Cardiac muscle cell (in vitro differentiated cells and primary cell): ENCODE measurements at regions not wholly inside any gene's neighbourhood (a gene's known extent, or its start where the extent isn't known, plus 50 kb on each side); places are given as distances from the start of the nearest gene placed in this dataset.
A peak's percentile ranks its signal among the peaks of the same experiment; 100 is the strongest.

Experiments used
- DNase-seq, 2 donors: peaks; one replicate each; pipeline versions ENCODE4 v3.0.0 to v3.0.0-alpha.2; 2010 to 2017; ENCODE audit warnings: low read depth in 1 of 2, low spot score in 1 of 2
- H3K27ac ChIP-seq: fragments of 200-600 bp; sonication (generic); 2 replicates; pipeline ENCODE4 v1.5.1; 2016
- H3K27me3 ChIP-seq: fragments of 200-600 bp; sonication (generic); 2 replicates; pipeline ENCODE4 v1.6.0; 2016; ENCODE audit warnings: control low read depth
- H3K36me3 ChIP-seq: fragments of 200-600 bp; sonication (generic); 2 replicates; pipeline ENCODE4 v1.5.1; 2016; ENCODE audit warnings: control low read depth
- H3K4me1 ChIP-seq: fragments of 200-600 bp; sonication (generic); 2 replicates; pipeline ENCODE4 v1.8.1; 2017; ENCODE audit warnings: low read depth, mild to moderate bottlenecking, mixed run types
- H3K4me3 ChIP-seq: fragments of 200-600 bp; sonication (generic); 2 replicates; pipeline ENCODE4 v1.5.1; 2016; ENCODE audit warnings: mild to moderate bottlenecking
- H3K9me3 ChIP-seq: fragments of 200-600 bp; sonication (generic); 2 replicates; pipeline ENCODE4 v1.5.1; 2017; ENCODE audit warnings: low read depth, mild to moderate bottlenecking, control low read depth
- CTCF ChIP-seq: IDR thresholded peaks from 2 replicates; pipeline ENCODE4 v1.5.1; 2012; ENCODE audit warnings: low read depth, mild to moderate bottlenecking, low read length

- no peak for TF ChIP-seq CTCF
- no peaks in the 10 kb centered on the region for H3K27me3 ChIP-seq
- H3K36me3 ChIP-seq: no peaks in the 10 kb centered on the region
- no peak overlapping the region for H3K4me3 ChIP-seq
- DNase-seq: peak in 1 of 2 donors; percentile 6
- H3K9me3 ChIP-seq: no peaks in the 10 kb centered on the region
- no peaks in the 10 kb centered on the region for H3K4me1 ChIP-seq
- H3K27ac ChIP-seq: no peak overlapping the region
Observed at GRCh38 chr14:53807542-53807941, 149.1 kb downstream of the BMP4 start.

- Histone ChIP-seq H3K9me3 (no peaks in the 10 kb centered on the region), H3K27me3 (no peaks in the 10 kb centered on the region), H3K4me3 (no peak overlapping the region), H3K27ac (no peak overlapping the region), H3K36me3 (no peaks in the 10 kb centered on the region), H3K4me1 (no peaks in the 10 kb centered on the region)
- no peak for DNase-seq
- TF ChIP-seq CTCF: no peak
Observed at GRCh38 chr14:53807108-53807507, 149.5 kb downstream of the BMP4 start.

GRCh38 chr14:53796734-53797133, 159.9 kb downstream of the BMP4 start:
- no peaks in the 10 kb centered on the region for H3K9me3 ChIP-seq
- no peak overlapping the region for H3K4me3 ChIP-seq
- no peaks in the 10 kb centered on the region for H3K4me1 ChIP-seq
- no peak overlapping the region for H3K27ac ChIP-seq
- H3K27me3 ChIP-seq: no peaks in the 10 kb centered on the region
- no peak for TF ChIP-seq CTCF
- DNase-seq: no peak
- H3K36me3 ChIP-seq: no peaks in the 10 kb centered on the region

GRCh38 chr14:53793790-53794505, 162.7 kb downstream of the BMP4 start:
- Histone ChIP-seq H3K36me3 (no peaks in the 10 kb centered on the region), H3K4me3 (no peak overlapping the region), H3K27ac (no peak overlapping the region), H3K4me1 (no peaks in the 10 kb centered on the region), H3K9me3 (no peaks in the 10 kb centered on the region), H3K27me3 (no peaks in the 10 kb centered on the region)
- no peak for TF ChIP-seq CTCF
- DNase-seq: no peak

GRCh38 chr14:53792909-53793308, 163.7 kb downstream of the BMP4 start:
- no peak for TF ChIP-seq CTCF

More at GRCh38 chr14:53792909-53793308, 163.7 kb downstream of the BMP4 start:
- Histone ChIP-seq H3K4me1 (no peaks in the 10 kb centered on the region), H3K27ac (no peak overlapping the region), H3K27me3 (no peaks in the 10 kb centered on the region), H3K36me3 (no peaks in the 10 kb centered on the region), H3K4me3 (no peak overlapping the region), H3K9me3 (no peaks in the 10 kb centered on the region)
- DNase-seq: no peak
